CD14-positive monocyte (primary cell): ENCODE measurements at regions not wholly inside any gene's neighbourhood (a gene's known extent, or its start where the extent isn't known, plus 50 kb on each side); places are given as distances from the start of the nearest gene placed in this dataset.

ENCODE experiments used
- DNase-seq, 3 donors: peaks; one replicate each; pipeline ENCODE4 v3.0.0-alpha.2; 2011 to 2022
- H2AFZ ChIP-seq: 2 replicates; pipeline ENCODE4 v1.6.0; 2012; ENCODE audit warnings: mild to moderate bottlenecking, low read depth, low read length, inconsistent platforms; ENCODE audit not compliant: insufficient read depth, poor library complexity, severe bottlenecking
- H3K27ac ChIP-seq, 2 donors: 1 replicate in 1 of 2; 2 replicates in 1 of 2; pipeline ENCODE4 v1.5.1; 2012 to 2013; ENCODE audit warnings: low read length in 2 of 2, control low read depth in 1 of 2, inconsistent platforms in 1 of 2, low read depth in 1 of 2, mild to moderate bottlenecking in 1 of 2
- H3K27me3 ChIP-seq, 2 donors: one replicate each; pipeline versions ENCODE4 v1.6.0 to v1.6.1; 2011 to 2013; ENCODE audit warnings: low read length in 2 of 2; ENCODE audit not compliant: control insufficient read depth in 2 of 2, insufficient read depth in 2 of 2
- H3K36me3 ChIP-seq, 2 donors: replicated peaks in 1 of 2; 1 replicate in 1 of 2; 2 replicates in 1 of 2; pipeline versions ENCODE4 v1.5.1 to v1.6.1; 2012 to 2013; ENCODE audit warnings: low read length in 2 of 2, control low read depth in 1 of 2, inconsistent platforms in 1 of 2, mild to moderate bottlenecking in 1 of 2; ENCODE audit not compliant: insufficient read depth in 2 of 2, control insufficient read depth in 1 of 2
- H3K4me1 ChIP-seq, 2 donors: 1 replicate in 1 of 2; 2 replicates in 1 of 2; pipeline versions ENCODE4 v1.5.1 to v1.6.1; 2012 to 2013; ENCODE audit warnings: low read length in 2 of 2, control low read depth in 1 of 2, inconsistent platforms in 1 of 2, mild to moderate bottlenecking in 1 of 2, moderate library complexity in 1 of 2; ENCODE audit not compliant: insufficient read depth in 2 of 2, control insufficient read depth in 1 of 2
- H3K4me2 ChIP-seq: replicated peaks from 2 replicates; pipeline ENCODE3; 2012; ENCODE audit warnings: low read length, moderate library complexity, mild to moderate bottlenecking; ENCODE audit not compliant: poor library complexity, severe bottlenecking; ENCODE audit errors: extremely low read depth
- H3K4me3 ChIP-seq, 3 experiments: fragments of 200-600 bp in 1 of 3; sonication (generic) in 1 of 3; replicated peaks in 1 of 3; 1 replicate in 2 of 3; 2 replicates in 1 of 3; pipeline ENCODE4 v1.5.1; 2011 to 2013; ENCODE audit warnings: low read length in 3 of 3, mild to moderate bottlenecking in 3 of 3, control low read depth in 2 of 3, low read depth in 2 of 3, inconsistent platforms in 1 of 3, moderate library complexity in 1 of 3
- H3K79me2 ChIP-seq: 2 replicates; pipeline ENCODE4 v1.6.0; 2012; ENCODE audit warnings: mild to moderate bottlenecking, control low read depth, inconsistent platforms, low read length, moderate library complexity; ENCODE audit not compliant: insufficient read depth
- H3K9ac ChIP-seq: 2 replicates; pipeline ENCODE4 v1.6.0; 2017; ENCODE audit warnings: low read length, mild to moderate bottlenecking; ENCODE audit not compliant: insufficient read depth, poor library complexity, severe bottlenecking
- H3K9me3 ChIP-seq, 2 donors: replicated peaks in 1 of 2; 1 replicate in 1 of 2; 2 replicates in 1 of 2; pipeline versions ENCODE4 v1.5.1 to v1.6.1; 2012 to 2013; ENCODE audit warnings: low read length in 2 of 2, control low read depth in 1 of 2; ENCODE audit not compliant: control insufficient read depth in 1 of 2, insufficient read depth in 1 of 2
- H4K20me1 ChIP-seq: 2 replicates; pipeline ENCODE4 v1.6.0; 2012; ENCODE audit warnings: mild to moderate bottlenecking, low read length, control low read depth, moderate library complexity; ENCODE audit not compliant: insufficient read depth
- H3K27ac Mint-ChIP-seq, 7 donors: one replicate each; pipeline ENCODE4 v1.8.0; 2020; ENCODE audit warnings: mild to moderate bottlenecking in 7 of 7, mixed read lengths in 7 of 7, moderate library complexity in 6 of 7, inconsistent platforms in 2 of 7
- H3K27me3 Mint-ChIP-seq, 3 donors: one replicate each; pipeline ENCODE4 v1.8.0; 2021 to 2022; ENCODE audit warnings: low read depth in 3 of 3, mild to moderate bottlenecking in 3 of 3, mixed read lengths in 3 of 3, moderate library complexity in 3 of 3, inconsistent platforms in 1 of 3
- H3K36me3 Mint-ChIP-seq, 2 donors: one replicate each; pipeline ENCODE4 v1.8.0; 2020; ENCODE audit warnings: mixed read lengths in 2 of 2, inconsistent platforms in 1 of 2, mild to moderate bottlenecking in 1 of 2
- H3K4me1 Mint-ChIP-seq: one replicate; pipeline ENCODE4 v1.8.0; 2020; ENCODE audit warnings: mild to moderate bottlenecking, mixed read lengths
- H3K4me3 Mint-ChIP-seq, 2 donors: one replicate each; pipeline ENCODE4 v1.8.0; 2020; ENCODE audit warnings: mild to moderate bottlenecking in 2 of 2, mixed read lengths in 2 of 2, moderate library complexity in 1 of 2
- H3K9me3 Mint-ChIP-seq, 7 donors: one replicate each; pipeline ENCODE4 v1.8.0; 2020 to 2022; ENCODE audit warnings: mixed read lengths in 7 of 7, mild to moderate bottlenecking in 6 of 7, moderate library complexity in 6 of 7, inconsistent platforms in 2 of 7
- CTCF ChIP-seq: fragments of 200-600 bp; IDR thresholded peaks from one replicate; pipeline ENCODE4 v1.8.0; 2022; ENCODE audit warnings: antibody characterized with exemption, mild to moderate bottlenecking
- WGBS: methylation state at CpG from one replicate; pipeline ENCODE4 v1.1.5; 2013; ENCODE audit warnings: missing lambda C conversion rate; ENCODE audit not compliant: insufficient coverage; 5-methylcytosine and 5-hydroxymethylcytosine counted together
- intact Hi-C, 2 donors: fragments of 100-400 bp; cut with micrococcal nuclease; formaldehyde crosslinking; loops; one replicate each; pipeline versions ENCODE4 v1.15.0 to v1.15.1; 2023

DNA sequence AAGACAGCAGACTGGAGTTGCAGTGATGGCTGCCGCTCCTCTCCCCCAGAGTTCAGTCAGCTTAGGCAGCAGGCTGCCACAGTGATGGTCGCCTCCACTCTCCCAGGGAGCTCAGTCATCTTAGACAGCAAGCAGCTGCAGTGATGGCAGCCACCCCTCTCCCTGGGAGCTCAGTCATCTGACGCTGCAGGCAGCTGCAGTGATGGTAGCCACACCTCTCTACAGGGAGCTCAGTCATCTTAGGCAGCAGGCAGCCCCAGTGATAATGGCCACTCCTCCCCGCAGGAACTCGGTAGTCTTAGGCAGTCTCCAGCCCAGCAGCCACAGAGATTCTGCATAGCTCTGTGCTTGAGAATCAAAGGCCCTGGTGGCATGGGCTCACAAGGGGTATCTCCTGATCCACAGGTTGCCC, 582.7 kb downstream of the DTWD2 start:
- DNase-seq = peak in 1 of 3 donors; percentile 0
- Histone ChIP-seq H3K4me1 (no peaks in the 10 kb centered on the region), H4K20me1 (no peaks in the 10 kb centered on the region), H3K79me2 (no peaks in the 10 kb centered on the region), H3K4me2 (no peak overlapping the region), H3K9me3 (peaks cover 15 to 16% of the 10 kb centered on the region in 2 donors), H3K27ac (no peak overlapping the region), H3K9ac (no peak overlapping the region), H3K4me3 (no peak overlapping the region), H3K36me3 (no peaks in the 10 kb centered on the region), H3K27me3 (no peaks in the 10 kb centered on the region), H2AFZ (no peak overlapping the region)
- 87% methylated on average over 5 of the region's 5 CpGs for WGBS
- no peak overlapping the region for H3K4me3 Mint-ChIP-seq
- no peak overlapping the region for H3K27ac Mint-ChIP-seq
- no peaks in the 10 kb centered on the region for H3K4me1 Mint-ChIP-seq
- no peaks in the 10 kb centered on the region for H3K36me3 Mint-ChIP-seq
- H3K9me3 Mint-ChIP-seq = peaks cover 6 to 23% (median 9%) of the 10 kb centered on the region in 7 donors
- no peak for TF ChIP-seq CTCF
- H3K27me3 Mint-ChIP-seq = no peaks in the 10 kb centered on the region
- intact Hi-C loops = no loop called here

- no peak for TF ChIP-seq CTCF
- intact Hi-C loops = no loop called here
- Mint-ChIP-seq H3K27ac (no peak overlapping the region), H3K4me3 (no peak overlapping the region), H3K9me3 (peaks cover 0 to 10% (median 0%) of the 10 kb centered on the region in 7 donors), H3K4me1 (no peaks in the 10 kb centered on the region), H3K27me3 (no peaks in the 10 kb centered on the region), H3K36me3 (no peaks in the 10 kb centered on the region)
- Histone ChIP-seq H3K4me1 (no peaks in the 10 kb centered on the region), H3K4me3 (no peak overlapping the region), H3K27me3 (no peaks in the 10 kb centered on the region), H3K36me3 (no peaks in the 10 kb centered on the region), H3K4me2 (no peak overlapping the region), H4K20me1 (no peaks in the 10 kb centered on the region), H3K9ac (no peak overlapping the region), H3K9me3 (no peaks in the 10 kb centered on the region), H2AFZ (no peak overlapping the region), H3K27ac (no peak overlapping the region), H3K79me2 (no peaks in the 10 kb centered on the region)
- 76% methylated on average over 2 of the region's 4 CpGs for WGBS
- DNase-seq = no peak
Measured at GRCh38 chr5:118397236-118397635, 591.1 kb downstream of the DTWD2 start.
